Loucy (cell line): ENCODE measurements at regions not wholly inside any gene's neighbourhood (a gene's known extent, or its start where the extent isn't known, plus 50 kb on each side); places are given as distances from the start of the nearest gene placed in this dataset.

Experiments used
- EZH2phosphoT487 ChIP-seq: fragments of 200-600 bp; IDR thresholded peaks from 2 replicates; pipeline ENCODE4 v1.6.1; 2018; ENCODE audit warnings: antibody characterized with exemption, mild to moderate bottlenecking, moderate library complexity, borderline replicate concordance
- TF ChIP-seq, protein P1 (sequence below): fragments of 200-600 bp; sonication (generic); conservative IDR thresholded peaks from 2 replicates; pipeline ENCODE4 v1.5.1; 2014; ENCODE audit warnings: mild to moderate bottlenecking, antibody characterized with exemption, low read length

DNA sequence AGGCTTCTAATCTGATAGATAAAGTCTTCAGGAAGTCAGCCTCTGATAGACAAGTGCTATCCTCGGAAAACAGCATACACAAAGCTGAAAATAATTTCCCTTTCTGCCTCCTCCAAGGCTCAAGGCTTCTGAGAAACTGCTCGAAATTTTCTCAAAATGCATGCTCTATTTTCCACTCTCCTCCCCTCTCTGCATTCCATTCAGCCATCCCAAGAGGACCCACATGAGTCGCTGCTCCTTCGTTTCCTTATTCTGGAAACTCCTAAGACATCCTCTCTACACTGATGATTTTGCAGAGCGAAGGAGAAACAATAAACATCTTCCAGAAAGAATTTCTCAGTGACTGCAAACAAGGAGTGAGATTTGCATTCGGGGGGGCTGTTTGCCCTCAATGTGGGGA lies 92.2 kb upstream of the SFSWAP start:
- TF ChIP-seq, protein P1, sequence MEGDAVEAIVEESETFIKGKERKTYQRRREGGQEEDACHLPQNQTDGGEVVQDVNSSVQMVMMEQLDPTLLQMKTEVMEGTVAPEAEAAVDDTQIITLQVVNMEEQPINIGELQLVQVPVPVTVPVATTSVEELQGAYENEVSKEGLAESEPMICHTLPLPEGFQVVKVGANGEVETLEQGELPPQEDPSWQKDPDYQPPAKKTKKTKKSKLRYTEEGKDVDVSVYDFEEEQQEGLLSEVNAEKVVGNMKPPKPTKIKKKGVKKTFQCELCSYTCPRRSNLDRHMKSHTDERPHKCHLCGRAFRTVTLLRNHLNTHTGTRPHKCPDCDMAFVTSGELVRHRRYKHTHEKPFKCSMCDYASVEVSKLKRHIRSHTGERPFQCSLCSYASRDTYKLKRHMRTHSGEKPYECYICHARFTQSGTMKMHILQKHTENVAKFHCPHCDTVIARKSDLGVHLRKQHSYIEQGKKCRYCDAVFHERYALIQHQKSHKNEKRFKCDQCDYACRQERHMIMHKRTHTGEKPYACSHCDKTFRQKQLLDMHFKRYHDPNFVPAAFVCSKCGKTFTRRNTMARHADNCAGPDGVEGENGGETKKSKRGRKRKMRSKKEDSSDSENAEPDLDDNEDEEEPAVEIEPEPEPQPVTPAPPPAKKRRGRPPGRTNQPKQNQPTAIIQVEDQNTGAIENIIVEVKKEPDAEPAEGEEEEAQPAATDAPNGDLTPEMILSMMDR, result no peak
- TF ChIP-seq EZH2phosphoT487, result no peak
